ENCODE measurements at regions not wholly inside any gene's neighbourhood (a gene's known extent, or its start where the extent isn't known, plus 50 kb on each side); places are given as distances from the start of the nearest gene placed in this dataset.
"Not testable (repeated sequence)": the region's sequence is repeated elsewhere in the genome, so short reads cannot be mapped to it uniquely, and the experiment has no call there.

GRCh38 chr11:34001557-34002064 lies 49.9 kb upstream of the CAPRIN1 start:
- DNase-seq (ENCODE audit: low read depth), result no peak

- no peak for DNase-seq (ENCODE audit: low read depth)
Measured at GRCh38 chr11:33999393-33999792, 52.1 kb upstream of the CAPRIN1 start.

- no peak for DNase-seq (ENCODE audit: low read depth)
Measured at GRCh38 chr11:33997584-33998251, 53.8 kb upstream of the CAPRIN1 start.

- DNase-seq (ENCODE audit: low read depth), result peak; percentile 64
Measured at GRCh38 chr11:33996498-33997454, 54.8 kb upstream of the CAPRIN1 start.

- no peak for DNase-seq (ENCODE audit: low read depth)
Measured at GRCh38 chr11:33994937-33995336, 56.6 kb upstream of the CAPRIN1 start.

GRCh38 chr11:33991136-33991535 lies 60.4 kb upstream of the CAPRIN1 start:
- not testable (repeated sequence) for DNase-seq (ENCODE audit: low read depth)

GRCh38 chr11:33990131-33990530 lies 61.4 kb upstream of the CAPRIN1 start:
- DNase-seq (ENCODE audit: low read depth), result not testable (repeated sequence)

GRCh38 chr11:33989461-33989860 lies 62.1 kb upstream of the CAPRIN1 start:
- no peak for DNase-seq (ENCODE audit: low read depth)

GRCh38 chr11:33988586-33989370 lies 62.8 kb upstream of the CAPRIN1 start:
- DNase-seq (ENCODE audit: low read depth), result no peak

GRCh38 chr11:33987975-33988580 lies 63.5 kb upstream of the CAPRIN1 start:
- DNase-seq (ENCODE audit: low read depth), result peak; percentile 60

GRCh38 chr11:33987545-33987944 lies 64.0 kb upstream of the CAPRIN1 start:
- DNase-seq (ENCODE audit: low read depth), result no peak

- not testable (repeated sequence) for DNase-seq (ENCODE audit: low read depth)
Measured at GRCh38 chr11:33986597-33987501, 64.7 kb upstream of the CAPRIN1 start.

GRCh38 chr11:33984682-33985389 lies 66.7 kb upstream of the CAPRIN1 start:
- DNase-seq (ENCODE audit: low read depth), result no peak

- DNase-seq (ENCODE audit: low read depth), result no peak
Measured at GRCh38 chr11:33982661-33983060, 68.9 kb upstream of the CAPRIN1 start.

GRCh38 chr11:33980897-33981296 lies 70.6 kb upstream of the CAPRIN1 start:
- DNase-seq (ENCODE audit: low read depth), result no peak

- no peak for DNase-seq (ENCODE audit: low read depth)
Measured at GRCh38 chr11:33978376-33978775, 73.2 kb upstream of the CAPRIN1 start.

GRCh38 chr11:33977676-33978075 lies 73.9 kb upstream of the CAPRIN1 start:
- no peak for DNase-seq (ENCODE audit: low read depth)

- DNase-seq (ENCODE audit: low read depth), result no peak
Measured at GRCh38 chr11:33976495-33977199, 74.9 kb upstream of the CAPRIN1 start.

- DNase-seq (ENCODE audit: low read depth), result no peak
Measured at GRCh38 chr11:33974804-33975203, 76.7 kb upstream of the CAPRIN1 start.
